ENCODE measurements at regions not wholly inside any gene's neighbourhood (a gene's known extent, or its start where the extent isn't known, plus 50 kb on each side); places are given as distances from the start of the nearest gene placed in this dataset.

GRCh38 chr14:101125313-101125712, 221.8 kb upstream of the RTL1 start:
- H3K27me3 ChIP-seq (replicated peaks; ENCODE audit: insufficient read depth, low read length): peaks cover 19% of the 10 kb centered on the region
- TF ChIP-seq EZH2 (optimal IDR thresholded peaks at IDR 0.05; ENCODE audit: low read depth, low read length) (no peak), CTCF (IDR thresholded peaks at IDR 0.05; ENCODE audit: low read length) (no peak), EZH2phosphoT487 (IDR thresholded peaks at IDR 0.05; ENCODE audit: low read length) (no peak)
- no peak overlapping the region for H3K4me3 ChIP-seq (ENCODE audit: low read length)
- H3F3A ChIP-seq (ENCODE audit: insufficient read depth, low read length): no peaks in the 10 kb centered on the region
- no peaks in the 10 kb centered on the region for H3K36me3 ChIP-seq (replicated peaks; ENCODE audit: insufficient read depth, low read length)
- no peaks in the 10 kb centered on the region for H3K79me2 ChIP-seq (ENCODE audit: low read length)
- H3K9me3 ChIP-seq (replicated peaks; ENCODE audit: insufficient read depth, low read length): no peaks in the 10 kb centered on the region
- no peak overlapping the region for H3K27ac ChIP-seq (ENCODE audit: low read length)
- no peak overlapping the region for H3K9ac ChIP-seq (ENCODE audit: low read length)
- H2AFZ ChIP-seq (ENCODE audit: low read length): no peak overlapping the region
- H3K4me1 ChIP-seq (ENCODE audit: low read length): no peaks in the 10 kb centered on the region
- no peak overlapping the region for H3K4me2 ChIP-seq (ENCODE audit: low read depth, low read length)
- no peaks in the 10 kb centered on the region for H4K20me1 ChIP-seq (ENCODE audit: insufficient read depth, low read length)
- DNase-seq: no peak
- H3K9me2 ChIP-seq (replicated peaks; ENCODE audit: insufficient read depth, low read length): no peaks in the 10 kb centered on the region

GRCh38 chr14:101125719-101126651, 222.5 kb upstream of the RTL1 start:
- TF ChIP-seq CTCF (IDR thresholded peaks at IDR 0.05; ENCODE audit: low read length) (no peak), EZH2phosphoT487 (IDR thresholded peaks at IDR 0.05; ENCODE audit: low read length) (no peak), EZH2 (optimal IDR thresholded peaks at IDR 0.05; ENCODE audit: low read depth, low read length) (no peak)
- Histone ChIP-seq H3K27me3 (replicated peaks; ENCODE audit: insufficient read depth, low read length) (peaks cover 19% of the 10 kb centered on the region), H3F3A (ENCODE audit: insufficient read depth, low read length) (no peaks in the 10 kb centered on the region), H3K9ac (ENCODE audit: low read length) (no peak overlapping the region), H3K4me1 (ENCODE audit: low read length) (no peaks in the 10 kb centered on the region), H3K36me3 (replicated peaks; ENCODE audit: insufficient read depth, low read length) (no peaks in the 10 kb centered on the region), H3K9me3 (replicated peaks; ENCODE audit: insufficient read depth, low read length) (no peaks in the 10 kb centered on the region), H3K4me2 (ENCODE audit: low read depth, low read length) (no peak overlapping the region), H4K20me1 (ENCODE audit: insufficient read depth, low read length) (no peaks in the 10 kb centered on the region), H3K27ac (ENCODE audit: low read length) (no peak overlapping the region), H3K9me2 (replicated peaks; ENCODE audit: insufficient read depth, low read length) (no peaks in the 10 kb centered on the region), H2AFZ (ENCODE audit: low read length) (no peak overlapping the region), H3K79me2 (ENCODE audit: low read length) (no peaks in the 10 kb centered on the region), H3K4me3 (ENCODE audit: low read length) (no peak overlapping the region)
- DNase-seq: no peak

- no peak overlapping the region for H2AFZ ChIP-seq (ENCODE audit: low read length)
- H3K27me3 ChIP-seq (replicated peaks; ENCODE audit: insufficient read depth, low read length): peaks cover 19% of the 10 kb centered on the region
- TF ChIP-seq CTCF (IDR thresholded peaks at IDR 0.05; ENCODE audit: low read length): no peak
- H3K4me1 ChIP-seq (ENCODE audit: low read length): no peaks in the 10 kb centered on the region
- no peaks in the 10 kb centered on the region for H3K9me3 ChIP-seq (replicated peaks; ENCODE audit: insufficient read depth, low read length)
- H3F3A ChIP-seq (ENCODE audit: insufficient read depth, low read length): no peaks in the 10 kb centered on the region
- H3K9ac ChIP-seq (ENCODE audit: low read length): no peak overlapping the region
- no peaks in the 10 kb centered on the region for H3K36me3 ChIP-seq (replicated peaks; ENCODE audit: insufficient read depth, low read length)
- H3K4me2 ChIP-seq (ENCODE audit: low read depth, low read length): no peak overlapping the region
- no peaks in the 10 kb centered on the region for H4K20me1 ChIP-seq (ENCODE audit: insufficient read depth, low read length)
- no peaks in the 10 kb centered on the region for H3K9me2 ChIP-seq (replicated peaks; ENCODE audit: insufficient read depth, low read length)
- DNase-seq: no peak
- H3K27ac ChIP-seq (ENCODE audit: low read length): no peak overlapping the region
- H3K4me3 ChIP-seq (ENCODE audit: low read length): no peak overlapping the region
- no peaks in the 10 kb centered on the region for H3K79me2 ChIP-seq (ENCODE audit: low read length)
Measured at GRCh38 chr14:101126731-101127130, 223.2 kb upstream of the RTL1 start.

All from MM.1S (cell line).